GM18502 (cell line): ENCODE measurements at regions not wholly inside any gene's neighbourhood (a gene's known extent, or its start where the extent isn't known, plus 50 kb on each side); places are given as distances from the start of the nearest gene placed in this dataset.

Experiments used
- ATAC-seq: cut with Tn5 transposase; IDR thresholded peaks from one replicate; pipeline ENCODE4 v1.9.1; 2021; ENCODE audit warnings: mild to moderate bottlenecking; ENCODE audit not compliant: unreplicated experiment, poor library complexity

DNA sequence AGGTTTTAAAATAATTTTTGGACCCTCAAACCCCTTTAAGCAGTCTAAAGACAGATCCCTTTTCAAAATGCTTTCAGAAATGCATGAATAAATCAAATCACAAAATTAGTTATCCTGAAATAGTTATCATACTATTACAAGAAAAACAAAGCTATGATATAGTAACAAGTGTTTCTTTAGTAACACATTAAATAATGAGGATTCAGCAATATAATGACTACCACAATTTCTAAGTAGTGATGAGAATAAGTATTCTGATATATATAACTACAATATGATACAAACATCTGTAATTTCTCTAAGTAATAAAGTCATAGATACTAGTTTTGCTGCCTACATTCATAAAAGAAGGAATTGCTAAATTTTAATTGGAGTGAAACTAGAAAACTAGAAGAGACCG is 53.0 kb upstream of the TMEM168 start:
- no peak for ATAC-seq
